ENCODE measurements at regions not wholly inside any gene's neighbourhood (a gene's known extent, or its start where the extent isn't known, plus 50 kb on each side); places are given as distances from the start of the nearest gene placed in this dataset.
A peak's percentile ranks its signal among the peaks of the same experiment; 100 is the strongest.

DNA sequence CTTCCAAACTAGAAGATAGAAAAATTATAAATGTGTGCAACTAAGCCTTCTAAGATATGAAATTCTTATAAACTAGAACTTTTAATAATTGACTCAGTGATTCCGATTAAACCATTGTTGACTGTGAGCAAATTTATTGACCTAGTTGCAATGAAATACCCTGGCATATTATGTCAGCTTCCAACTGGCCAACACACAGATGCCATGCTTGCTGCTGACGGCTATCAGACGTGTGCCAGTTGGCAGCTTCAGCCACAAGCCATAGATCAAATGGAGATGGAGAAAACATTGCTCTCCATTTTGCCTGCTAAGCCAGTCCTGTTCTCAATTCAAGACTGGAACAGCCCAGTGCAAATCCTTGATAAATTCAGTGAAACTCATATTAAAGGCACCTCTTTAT lies 101.7 kb upstream of the HDGFL1 start:
- DNase-seq, result no peak

DNA sequence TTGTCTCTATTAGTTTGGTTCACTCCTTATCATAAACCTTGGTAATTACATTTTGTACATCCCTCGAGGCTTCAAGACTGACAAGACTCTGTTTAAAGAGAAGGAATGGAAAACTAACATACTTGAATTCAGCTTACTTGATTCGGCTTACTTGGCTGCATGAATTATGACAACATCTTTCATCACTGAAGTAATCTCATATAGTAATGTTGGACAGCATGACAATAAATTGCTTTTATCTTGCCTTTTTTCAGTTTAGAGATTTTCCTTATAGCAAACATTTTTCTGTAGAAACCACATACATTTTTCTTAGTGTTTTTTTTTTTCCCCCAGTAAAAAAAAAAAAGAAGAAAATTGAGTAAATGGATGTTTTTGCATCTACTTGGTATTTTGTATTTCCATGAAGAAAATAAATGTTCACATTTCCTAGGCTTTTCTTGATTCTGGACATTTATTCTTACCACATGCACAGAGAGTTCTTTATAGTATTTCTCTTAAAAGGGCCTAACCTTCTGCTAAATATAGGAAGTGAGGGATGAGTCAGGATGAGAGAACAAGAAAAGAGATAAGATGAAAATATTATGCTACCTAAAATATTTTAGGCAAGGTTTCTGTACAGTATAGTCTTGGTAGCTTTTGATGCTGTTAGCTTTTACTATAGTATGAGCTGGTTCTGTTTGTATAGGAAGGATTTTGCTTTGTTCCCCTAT lies 101.0 kb upstream of the HDGFL1 start:
- DNase-seq, result peak; percentile 39

DNA sequence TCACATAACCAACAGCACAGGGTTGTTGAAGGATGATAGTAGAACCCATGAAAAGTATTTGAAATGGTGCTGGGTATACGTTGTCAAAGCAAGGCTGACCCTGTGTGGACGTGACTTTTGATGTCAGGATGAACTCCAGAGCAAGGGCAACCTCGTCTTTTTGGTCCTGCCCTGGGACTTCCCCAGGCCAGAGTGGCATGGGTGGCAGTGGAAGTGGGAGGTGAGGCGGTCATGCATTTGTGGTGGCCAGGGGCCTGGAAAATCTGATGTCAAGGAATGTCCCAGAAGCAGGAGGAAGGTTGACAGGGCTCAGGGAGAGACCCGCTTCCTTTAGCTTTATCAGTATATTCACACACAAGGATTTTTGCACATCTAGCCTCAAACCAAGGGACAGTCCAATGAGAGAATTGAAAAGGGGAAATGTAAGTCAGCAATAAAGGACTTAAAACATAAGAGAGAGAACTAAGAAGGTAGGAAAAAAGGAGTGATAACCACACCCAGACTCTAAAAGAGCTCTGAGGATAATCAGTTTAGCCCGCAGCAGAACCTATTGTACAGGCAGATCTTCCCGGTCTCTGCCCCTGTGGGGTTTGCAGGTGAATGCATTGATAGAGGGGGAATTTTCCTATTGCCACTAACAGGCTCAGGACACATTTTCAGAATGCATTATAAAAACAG lies 98.8 kb upstream of the HDGFL1 start:
- no peak for DNase-seq

DNA sequence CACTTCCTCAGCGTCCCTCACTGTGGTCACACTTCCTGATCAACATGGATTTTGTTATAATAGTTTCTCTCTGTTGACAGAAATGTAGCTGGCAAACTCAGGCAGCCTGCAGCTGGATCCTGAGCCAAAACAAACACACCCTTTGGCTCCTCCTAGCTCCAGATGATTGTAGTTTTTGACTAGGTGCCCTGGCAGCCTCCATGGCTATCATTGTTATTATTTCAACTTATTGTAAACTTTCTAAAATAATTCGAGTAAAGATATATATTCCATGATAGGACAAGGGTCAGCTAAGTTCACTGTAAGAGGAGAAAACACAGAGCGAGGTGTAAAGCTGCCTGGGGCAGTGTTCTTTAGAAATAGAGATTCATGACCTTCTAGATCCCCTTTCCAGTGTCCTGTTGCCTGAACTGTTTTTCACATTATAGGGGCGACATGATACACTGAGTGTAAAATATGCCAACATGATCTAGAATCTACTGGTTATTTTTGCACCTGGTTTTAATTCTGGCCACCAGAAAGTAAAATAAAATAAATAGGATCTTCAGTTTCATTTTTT lies 98.2 kb upstream of the HDGFL1 start:
- peak; percentile 48 for DNase-seq

DNA sequence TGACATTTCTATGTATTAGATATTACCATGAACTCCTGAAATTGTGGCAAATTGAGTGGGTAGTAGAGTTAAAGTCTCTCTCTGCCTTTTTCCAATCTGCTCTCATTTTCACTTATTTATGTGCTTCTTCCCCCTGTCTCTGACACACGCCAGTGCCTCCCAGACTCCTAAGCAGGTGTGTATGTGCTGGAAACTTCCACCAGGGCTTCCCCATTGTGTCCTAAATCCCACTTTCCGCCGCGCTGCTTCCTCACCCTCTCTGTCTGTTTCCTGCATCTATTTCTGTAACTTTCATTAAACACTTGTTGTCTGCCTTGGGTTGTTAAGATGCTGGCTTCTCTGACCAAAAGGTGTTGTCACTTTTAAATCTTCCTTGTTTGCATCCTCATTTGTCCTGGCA lies 97.6 kb upstream of the HDGFL1 start:
- DNase-seq, result no peak

DNA sequence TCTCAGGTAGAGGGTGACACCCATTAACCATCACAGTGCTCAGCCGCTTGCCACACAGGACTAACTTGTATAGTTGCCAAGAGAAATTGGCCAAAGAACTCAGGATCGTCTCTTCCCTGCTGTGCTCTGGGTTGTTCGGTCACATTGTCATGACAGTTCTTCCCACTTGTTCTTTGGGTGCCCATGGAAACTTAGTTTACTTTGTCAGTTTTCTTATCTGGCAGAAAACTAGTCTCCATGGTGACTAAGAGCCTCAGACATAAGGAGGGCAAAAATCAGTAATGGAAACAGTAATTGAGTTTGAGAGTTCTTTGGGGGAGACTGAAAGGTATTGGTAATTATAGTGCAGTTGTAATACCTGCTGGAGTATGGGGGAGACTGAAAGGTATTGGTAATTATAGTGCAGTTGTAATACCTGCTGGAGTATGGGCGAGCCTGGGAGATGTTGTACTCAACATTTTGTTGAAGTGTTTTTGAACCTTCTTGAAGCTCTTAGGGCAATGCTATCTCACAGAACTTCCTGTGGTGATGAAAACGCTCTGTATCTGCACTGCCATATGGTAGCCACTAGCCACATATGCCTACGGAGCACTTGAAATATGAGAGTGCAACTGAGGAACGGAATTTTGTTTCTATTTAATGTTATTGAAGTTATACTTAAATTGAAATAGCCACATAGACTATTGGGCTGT lies 95.2 kb upstream of the HDGFL1 start:
- DNase-seq, result no peak

DNA sequence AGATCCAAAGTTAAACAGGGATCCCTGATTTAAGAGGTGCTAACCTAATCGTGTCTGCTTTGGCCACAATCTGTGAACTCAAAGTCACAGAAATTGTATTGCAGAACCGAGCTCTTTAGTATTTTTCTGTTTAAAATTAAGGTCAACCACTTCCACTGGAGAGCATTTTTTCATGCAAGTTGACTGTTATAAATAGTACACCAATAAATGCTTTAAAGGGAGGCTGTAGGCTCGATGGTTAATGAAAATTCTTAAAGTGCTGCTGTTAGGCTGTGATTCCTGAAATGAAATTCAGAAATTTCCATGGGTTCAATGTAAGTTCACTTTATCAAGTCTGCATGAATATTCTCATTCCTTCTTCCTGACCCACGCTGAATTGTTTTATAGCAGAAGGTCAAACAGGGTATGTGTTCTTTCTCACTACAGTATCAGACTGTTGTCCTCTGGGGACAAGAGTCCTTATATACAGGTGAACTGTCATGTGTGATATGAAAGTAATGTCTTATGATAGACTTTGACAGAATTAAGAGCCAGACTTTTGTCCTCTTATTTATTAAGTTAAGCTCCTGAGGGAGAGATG lies 92.5 kb upstream of the HDGFL1 start:
- no peak for DNase-seq

DNA sequence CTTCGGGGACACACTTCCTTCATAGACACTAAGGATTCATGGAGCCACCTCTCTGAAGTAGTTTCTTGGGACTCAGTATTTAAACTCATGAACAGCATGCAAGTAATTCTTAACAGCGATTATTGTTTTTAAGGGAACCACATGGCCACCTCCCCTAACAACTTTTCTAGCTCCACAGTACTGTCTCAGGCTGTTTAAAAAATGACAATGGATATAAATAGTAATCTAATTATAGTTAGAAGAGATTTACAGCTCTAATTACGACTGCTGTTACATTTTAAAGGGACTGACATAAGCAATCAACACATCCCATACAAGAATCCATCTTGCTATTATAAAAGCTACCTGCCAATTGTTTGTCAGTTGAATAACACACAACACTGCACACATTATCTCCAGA lies 72.1 kb upstream of the HDGFL1 start:
- DNase-seq, result no peak

DNA sequence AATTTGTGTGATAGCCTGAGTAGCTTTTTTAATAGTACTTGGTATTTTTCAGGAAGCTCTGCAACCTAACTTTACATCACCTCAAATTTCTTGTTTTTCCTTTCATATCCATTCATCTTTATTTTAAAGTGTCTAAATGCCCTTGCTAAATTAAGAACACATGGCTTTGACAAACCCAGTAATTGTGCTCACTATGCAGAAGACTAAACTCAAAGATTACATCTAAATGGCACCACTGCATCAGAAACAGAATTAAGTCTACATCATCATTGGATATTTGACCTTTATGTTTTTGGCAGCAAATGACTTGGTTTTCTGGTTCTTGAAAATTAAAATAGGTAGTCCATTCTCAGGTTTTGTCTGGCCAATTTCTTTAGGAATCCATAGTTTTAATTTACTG lies 69.6 kb upstream of the HDGFL1 start:
- DNase-seq, result no peak

DNA sequence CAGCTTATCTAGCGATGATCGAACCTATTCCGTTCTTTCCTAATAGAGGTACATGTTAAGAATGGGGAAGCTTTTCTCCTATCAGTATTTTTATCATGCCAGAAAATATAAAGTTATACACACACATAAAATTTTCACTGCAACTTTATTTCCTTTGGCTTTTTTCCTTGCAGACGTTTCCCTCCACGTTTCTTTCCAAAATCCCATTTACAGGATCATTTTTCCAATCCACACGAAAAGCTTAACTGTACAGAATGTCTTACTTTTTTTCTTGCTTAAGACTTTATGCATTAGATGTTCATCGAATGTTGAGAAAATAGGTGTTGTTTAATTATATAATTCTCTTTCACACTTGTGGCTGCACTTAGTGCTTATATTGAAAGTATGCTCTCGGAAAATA lies 62.9 kb upstream of the HDGFL1 start:
- DNase-seq, result no peak

DNA sequence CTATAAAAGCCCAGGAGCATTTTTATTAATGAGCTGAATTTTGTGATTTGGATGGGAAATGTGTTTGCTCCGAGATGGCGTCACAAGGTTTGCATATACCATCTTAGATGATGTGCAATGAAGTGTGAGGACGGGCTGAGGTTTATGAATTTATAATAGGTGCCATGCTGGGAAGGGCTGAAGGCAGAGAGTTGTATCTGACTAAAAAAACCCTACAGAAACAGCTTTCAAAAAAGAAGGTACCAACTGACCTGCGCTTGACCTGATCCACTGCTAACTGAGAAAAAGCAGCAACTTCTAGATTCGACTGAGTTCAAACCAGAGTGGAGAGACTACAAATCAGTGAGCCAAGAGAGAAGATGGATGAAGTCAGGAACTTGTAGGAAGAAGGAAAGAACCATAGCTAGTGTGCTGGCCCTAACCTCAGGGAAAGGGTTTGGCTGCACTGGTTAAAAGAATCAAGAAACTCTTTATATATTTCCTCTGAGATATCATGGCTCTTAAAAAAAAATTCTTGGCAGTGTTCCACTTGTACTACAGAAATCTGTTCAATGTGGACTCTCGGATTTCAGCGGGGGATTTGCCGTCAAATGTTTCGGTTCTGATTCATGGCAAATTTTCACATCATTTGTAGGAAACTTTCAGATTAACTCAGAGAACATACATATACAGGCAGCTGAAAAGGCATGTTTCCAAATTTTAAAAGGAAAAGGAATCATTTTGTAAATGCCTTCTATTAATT lies 56.5 kb upstream of the HDGFL1 start:
- peak; percentile 81 for DNase-seq

DNA sequence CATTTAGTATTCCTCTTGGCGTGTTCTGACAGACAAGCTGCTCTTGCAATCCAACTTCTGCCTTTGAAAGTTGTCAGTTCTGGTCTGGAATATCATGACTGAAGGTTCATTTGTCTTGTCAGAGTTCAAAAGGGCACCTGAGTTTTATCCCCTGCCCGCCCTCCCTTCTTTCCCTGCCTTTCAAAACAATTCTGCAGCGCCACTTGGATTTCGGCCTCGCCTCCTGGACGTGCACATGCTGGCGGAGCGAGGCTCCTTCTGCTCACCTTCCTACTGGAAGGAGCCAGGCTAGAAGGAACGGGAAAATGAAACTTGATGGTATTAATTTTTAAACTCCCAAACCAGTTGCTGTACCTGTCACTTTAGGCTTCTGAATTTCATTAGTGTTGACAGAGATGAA lies 55.7 kb upstream of the HDGFL1 start:
- no peak for DNase-seq

DNA sequence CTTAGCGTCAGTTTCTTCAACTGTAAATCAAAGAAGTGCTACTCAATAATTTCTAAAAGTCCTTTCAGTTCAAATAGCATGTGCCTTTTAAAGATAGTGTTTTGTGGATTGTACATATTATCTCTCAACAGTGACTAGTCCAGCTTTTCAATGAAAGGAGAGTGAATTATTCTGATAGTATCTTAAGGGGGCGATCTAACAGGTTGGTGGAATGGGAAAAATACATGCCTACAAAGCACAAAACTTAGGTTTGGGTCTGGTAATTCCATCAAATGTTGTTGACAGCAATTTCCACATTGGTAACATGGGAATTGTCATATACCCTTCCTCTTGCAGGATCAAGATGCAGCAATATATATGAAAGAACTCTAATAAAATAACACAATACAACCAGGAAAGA lies 50.1 kb upstream of the HDGFL1 start:
- DNase-seq, result no peak

Data from fibroblast of skin of right biceps (primary cell).